MCF 10A (cell line): ENCODE measurements at regions not wholly inside any gene's neighbourhood (a gene's known extent, or its start where the extent isn't known, plus 50 kb on each side); places are given as distances from the start of the nearest gene placed in this dataset.

ENCODE experiments used
- BruUV-seq: library from RNA; stranded (reverse); fragments of 400-500 nt; replicated peaks from 2 replicates; lab custom pipeline; 2021; lab: Mats Ljungman, UMichigan
- CTCF ChIA-PET: fragments of 300-600 bp; sonication (Branson Sonifier 250); formaldehyde crosslinking; extraction: SDS; loops from one replicate; lab custom pipeline; 2021; ENCODE audit warnings: antibody characterized with exemption, inconsistent platforms; lab: Yijun Ruan, JAX
- POLR2A ChIA-PET: fragments of 300-600, 350-650 bp; sonication (Branson Sonifier 250); formaldehyde crosslinking; extraction: SDS; loops from one replicate; lab custom pipeline; 2020; ENCODE audit warnings: antibody characterized with exemption, inconsistent platforms; lab: Yijun Ruan, JAX
- DNase-seq: peaks from one replicate; pipeline ENCODE4 v3.0.0-alpha.2; 2018; ENCODE audit not compliant: unreplicated experiment
- H3K27ac Mint-ChIP-seq: one replicate; pipeline ENCODE4 v1.8.0; 2022; ENCODE audit warnings: mild to moderate bottlenecking, low read depth, mixed read lengths; ENCODE audit not compliant: unreplicated experiment
- H3K27me3 Mint-ChIP-seq: one replicate; pipeline ENCODE4 v1.8.0; 2022; ENCODE audit warnings: mixed read lengths; ENCODE audit not compliant: insufficient read depth, unreplicated experiment
- H3K36me3 Mint-ChIP-seq: one replicate; pipeline ENCODE4 v1.8.0; 2022; ENCODE audit warnings: mild to moderate bottlenecking, moderate library complexity, mixed read lengths; ENCODE audit not compliant: insufficient read depth, unreplicated experiment
- H3K4me1 Mint-ChIP-seq: one replicate; pipeline ENCODE4 v1.8.0; 2022; ENCODE audit warnings: mixed read lengths; ENCODE audit not compliant: insufficient read depth, unreplicated experiment
- H3K4me3 Mint-ChIP-seq: one replicate; pipeline ENCODE4 v1.8.0; 2022; ENCODE audit warnings: mild to moderate bottlenecking, moderate library complexity, mixed read lengths; ENCODE audit not compliant: unreplicated experiment
- H3K9me3 Mint-ChIP-seq: one replicate; pipeline ENCODE4 v1.8.0; 2022; ENCODE audit warnings: mixed read lengths; ENCODE audit not compliant: unreplicated experiment
- CTCF ChIP-seq: fragments of 200-600 bp; IDR thresholded peaks from one replicate; pipeline ENCODE4 v1.8.0; 2022; ENCODE audit warnings: antibody characterized with exemption, mild to moderate bottlenecking; ENCODE audit not compliant: unreplicated experiment
- intact Hi-C: fragments of 100-400 bp; cut with micrococcal nuclease; formaldehyde crosslinking; loops from 2 replicates; pipeline ENCODE4 v1.14.1; 2022

- Mint-ChIP-seq H3K9me3 (no peaks in the 10 kb centered on the region), H3K27me3 (no peaks in the 10 kb centered on the region), H3K27ac (no peak overlapping the region), H3K36me3 (peaks cover 4% of the 10 kb centered on the region), H3K4me1 (no peaks in the 10 kb centered on the region), H3K4me3 (no peak overlapping the region)
- ChIA-PET CTCF (interaction anchor here (0.8 kb wide), 1 partner anchor 10 kb away, joined by 3 read pairs; no protein-coding TSS in a partner anchor), POLR2A (interaction anchor here (0.7 kb wide), 1 partner anchor 37 kb away, joined by 3 read pairs; no protein-coding TSS in a partner anchor)
- no peak for DNase-seq
- BruUV-seq = no TSS peak
- TF ChIP-seq CTCF = no peak
- intact Hi-C loops = no loop called here
Observed at GRCh38 chr3:40911928-40912327, 287.4 kb upstream of the CTNNB1 start.

DNA sequence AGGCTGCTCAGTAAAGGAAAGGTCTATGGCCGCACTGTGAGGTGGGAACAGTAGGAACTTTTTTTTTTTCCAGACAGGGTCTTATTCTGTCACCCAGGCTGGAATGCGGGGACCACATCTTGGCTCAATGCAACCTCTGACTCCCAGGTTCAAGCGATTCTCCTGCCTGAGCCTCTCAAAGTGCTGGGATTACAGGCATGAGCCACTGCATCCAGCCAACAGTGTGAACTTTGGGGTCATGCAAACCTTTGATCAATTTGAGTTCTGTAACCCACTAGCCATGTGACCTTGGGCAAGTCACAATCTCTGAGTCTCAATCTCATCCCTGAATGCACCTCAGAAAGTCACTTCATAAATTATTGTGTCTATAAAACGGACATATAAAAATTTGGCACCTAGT, 286.8 kb upstream of the CTNNB1 start:
- ChIA-PET CTCF (interaction anchor here (0.6 kb wide), 1 partner anchor 332 kb away, joined by 3 read pairs; no protein-coding TSS in a partner anchor), POLR2A (no interaction called here)
- intact Hi-C loops = no loop called here
- Mint-ChIP-seq H3K4me3 (no peak overlapping the region), H3K27ac (no peak overlapping the region), H3K4me1 (no peaks in the 10 kb centered on the region), H3K9me3 (no peaks in the 10 kb centered on the region), H3K27me3 (no peaks in the 10 kb centered on the region), H3K36me3 (peaks cover 4% of the 10 kb centered on the region)
- no TSS peak for BruUV-seq
- DNase-seq = no peak
- TF ChIP-seq CTCF = no peak

- H3K27ac Mint-ChIP-seq = no peak overlapping the region
- peaks cover 4% of the 10 kb centered on the region for H3K36me3 Mint-ChIP-seq
- DNase-seq = no peak
- no peak for TF ChIP-seq CTCF
- ChIA-PET POLR2A (no interaction called here), CTCF (interaction anchor here (0.6 kb wide), 1 partner anchor 333 kb away, joined by 3 read pairs; no protein-coding TSS in a partner anchor)
- intact Hi-C loops = no loop called here
- H3K4me3 Mint-ChIP-seq = no peak overlapping the region
- H3K27me3 Mint-ChIP-seq = no peaks in the 10 kb centered on the region
- H3K4me1 Mint-ChIP-seq = no peaks in the 10 kb centered on the region
- no peaks in the 10 kb centered on the region for H3K9me3 Mint-ChIP-seq
- no TSS peak for BruUV-seq
Observed at GRCh38 chr3:40913192-40913591, 286.1 kb upstream of the CTNNB1 start.

GRCh38 chr3:40913641-40914040, 285.7 kb upstream of the CTNNB1 start:
- Mint-ChIP-seq H3K4me1 (no peaks in the 10 kb centered on the region), H3K4me3 (no peak overlapping the region), H3K36me3 (peaks cover 4% of the 10 kb centered on the region), H3K27me3 (no peaks in the 10 kb centered on the region), H3K9me3 (no peaks in the 10 kb centered on the region), H3K27ac (no peak overlapping the region)
- intact Hi-C loops = no loop called here
- no peak for DNase-seq
- no peak for TF ChIP-seq CTCF
- POLR2A ChIA-PET = no interaction called here
- CTCF ChIA-PET = no interaction called here
- BruUV-seq = no TSS peak
